OCI-LY1 (cell line): ENCODE measurements at regions not wholly inside any gene's neighbourhood (a gene's known extent, or its start where the extent isn't known, plus 50 kb on each side); places are given as distances from the start of the nearest gene placed in this dataset.

Source experiments
- H2AFZ ChIP-seq: fragments of 200-600 bp; sonication (generic), shearing (Covaris generic); 2 replicates; pipeline ENCODE4 v1.6.0; 2014; ENCODE audit warnings: antibody characterized with exemption, mild to moderate bottlenecking, low read length
- H3F3A ChIP-seq: fragments of 200-600 bp; sonication (generic), shearing (Covaris generic); 2 replicates; pipeline ENCODE4 v1.6.0; 2014; ENCODE audit warnings: mild to moderate bottlenecking, antibody characterized with exemption, low read length, moderate library complexity; ENCODE audit not compliant: insufficient read depth
- H3K27ac ChIP-seq: fragments of 200-600 bp; sonication (generic); 2 replicates; pipeline ENCODE4 v1.5.1; 2014; ENCODE audit warnings: low read length, mixed run types, mild to moderate bottlenecking, low read depth; ENCODE audit not compliant: poor library complexity, severe bottlenecking
- H3K27me3 ChIP-seq: fragments of 200-600 bp; sonication (generic); 2 replicates; pipeline ENCODE4 v1.6.0; 2014; ENCODE audit warnings: antibody characterized with exemption, mild to moderate bottlenecking, low read length, moderate library complexity; ENCODE audit not compliant: insufficient read depth
- H3K36me3 ChIP-seq: fragments of 200-600 bp; sonication (generic); 2 replicates; pipeline ENCODE4 v1.6.1; 2014; ENCODE audit warnings: mild to moderate bottlenecking, antibody characterized with exemption, low read length, moderate library complexity, mixed read lengths; ENCODE audit not compliant: insufficient read depth
- H3K4me1 ChIP-seq: fragments of 200-600 bp; sonication (generic); 2 replicates; pipeline ENCODE4 v1.5.1; 2014; ENCODE audit warnings: mild to moderate bottlenecking, low read length, moderate library complexity; ENCODE audit not compliant: insufficient read depth, severe bottlenecking
- H3K4me2 ChIP-seq: fragments of 200-600 bp; sonication (generic), shearing (Covaris generic); 2 replicates; pipeline ENCODE4 v1.6.1; 2014; ENCODE audit warnings: low read length
- H3K4me3 ChIP-seq: fragments of 200-600 bp; sonication (generic); 2 replicates; pipeline ENCODE4 v1.5.1; 2014; ENCODE audit warnings: low read length, low read depth, mild to moderate bottlenecking, mixed read lengths; ENCODE audit not compliant: poor library complexity, severe bottlenecking
- H3K79me2 ChIP-seq: fragments of 200-600 bp; shearing (Covaris generic); 2 replicates; pipeline ENCODE4 v1.6.1; 2016; ENCODE audit warnings: mixed run types, low read length, mixed read lengths; ENCODE audit not compliant: insufficient read depth
- H3K9ac ChIP-seq: fragments of 200-600 bp; sonication (generic), shearing (Covaris generic); 2 replicates; pipeline ENCODE4 v1.6.1; 2014; ENCODE audit warnings: mild to moderate bottlenecking, low read length, mixed read lengths
- H3K9me2 ChIP-seq: fragments of 200-600 bp; sonication (generic), shearing (Covaris generic); 2 replicates; pipeline ENCODE4 v1.6.1; 2014; ENCODE audit warnings: low read depth, mild to moderate bottlenecking, low read length, mixed read lengths
- H3K9me3 ChIP-seq: fragments of 200-600 bp; shearing (Covaris generic); 2 replicates; pipeline ENCODE4 v1.6.1; 2014; ENCODE audit warnings: low read length, mixed read lengths
- H4K20me1 ChIP-seq: fragments of 200-600 bp; sonication (generic), shearing (Covaris generic); 2 replicates; pipeline ENCODE4 v1.6.0; 2016; ENCODE audit warnings: mild to moderate bottlenecking, low read length; ENCODE audit not compliant: insufficient read depth
- EZH2 ChIP-seq: fragments of 200-600 bp; sonication (generic), shearing (Covaris generic); IDR thresholded peaks from 2 replicates; pipeline ENCODE4 v1.8.0; 2017; ENCODE audit warnings: borderline replicate concordance, mixed run types, mild to moderate bottlenecking, antibody characterized with exemption, low read length, moderate library complexity, mixed read lengths
- TF ChIP-seq, protein P1 (sequence below): fragments of 200-600 bp; sonication (generic), shearing (Covaris generic); IDR thresholded peaks from 2 replicates; pipeline ENCODE4 v1.5.1; 2017; ENCODE audit warnings: mild to moderate bottlenecking, antibody characterized with exemption, low read length, moderate library complexity, mixed read lengths

DNA sequence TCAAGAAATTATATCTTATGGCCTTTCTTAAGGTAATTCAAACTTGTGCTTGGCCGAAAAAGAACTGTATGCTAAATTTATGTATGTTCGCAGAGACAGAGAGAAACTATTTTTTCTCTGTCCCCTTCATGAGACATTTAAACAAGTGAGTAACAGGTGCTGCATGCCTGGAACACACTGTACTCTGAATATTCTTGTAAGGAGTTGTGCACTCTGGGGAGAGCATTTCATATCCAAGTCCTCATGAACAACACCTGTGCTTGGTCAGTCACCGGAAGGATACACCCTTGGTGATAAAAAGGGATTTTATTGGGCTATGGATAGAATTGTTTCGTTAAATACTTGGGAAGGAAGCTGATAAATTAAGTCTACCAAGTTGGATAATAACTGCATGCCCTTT lies 220.8 kb upstream of the NRIP1 start:
- H3K79me2 ChIP-seq: no peaks in the 10 kb centered on the region
- no peaks in the 10 kb centered on the region for H3K36me3 ChIP-seq
- TF ChIP-seq, protein P1, sequence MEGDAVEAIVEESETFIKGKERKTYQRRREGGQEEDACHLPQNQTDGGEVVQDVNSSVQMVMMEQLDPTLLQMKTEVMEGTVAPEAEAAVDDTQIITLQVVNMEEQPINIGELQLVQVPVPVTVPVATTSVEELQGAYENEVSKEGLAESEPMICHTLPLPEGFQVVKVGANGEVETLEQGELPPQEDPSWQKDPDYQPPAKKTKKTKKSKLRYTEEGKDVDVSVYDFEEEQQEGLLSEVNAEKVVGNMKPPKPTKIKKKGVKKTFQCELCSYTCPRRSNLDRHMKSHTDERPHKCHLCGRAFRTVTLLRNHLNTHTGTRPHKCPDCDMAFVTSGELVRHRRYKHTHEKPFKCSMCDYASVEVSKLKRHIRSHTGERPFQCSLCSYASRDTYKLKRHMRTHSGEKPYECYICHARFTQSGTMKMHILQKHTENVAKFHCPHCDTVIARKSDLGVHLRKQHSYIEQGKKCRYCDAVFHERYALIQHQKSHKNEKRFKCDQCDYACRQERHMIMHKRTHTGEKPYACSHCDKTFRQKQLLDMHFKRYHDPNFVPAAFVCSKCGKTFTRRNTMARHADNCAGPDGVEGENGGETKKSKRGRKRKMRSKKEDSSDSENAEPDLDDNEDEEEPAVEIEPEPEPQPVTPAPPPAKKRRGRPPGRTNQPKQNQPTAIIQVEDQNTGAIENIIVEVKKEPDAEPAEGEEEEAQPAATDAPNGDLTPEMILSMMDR: no peak
- no peak for TF ChIP-seq EZH2
- no peak overlapping the region for H2AFZ ChIP-seq
- H3K27ac ChIP-seq: no peak overlapping the region
- no peaks in the 10 kb centered on the region for H4K20me1 ChIP-seq
- no peaks in the 10 kb centered on the region for H3K9me3 ChIP-seq
- H3K9ac ChIP-seq: no peak overlapping the region
- no peaks in the 10 kb centered on the region for H3K4me1 ChIP-seq
- no peaks in the 10 kb centered on the region for H3K9me2 ChIP-seq
- H3F3A ChIP-seq: no peaks in the 10 kb centered on the region
- H3K27me3 ChIP-seq: no peaks in the 10 kb centered on the region
- no peak overlapping the region for H3K4me2 ChIP-seq
- no peak overlapping the region for H3K4me3 ChIP-seq

DNA sequence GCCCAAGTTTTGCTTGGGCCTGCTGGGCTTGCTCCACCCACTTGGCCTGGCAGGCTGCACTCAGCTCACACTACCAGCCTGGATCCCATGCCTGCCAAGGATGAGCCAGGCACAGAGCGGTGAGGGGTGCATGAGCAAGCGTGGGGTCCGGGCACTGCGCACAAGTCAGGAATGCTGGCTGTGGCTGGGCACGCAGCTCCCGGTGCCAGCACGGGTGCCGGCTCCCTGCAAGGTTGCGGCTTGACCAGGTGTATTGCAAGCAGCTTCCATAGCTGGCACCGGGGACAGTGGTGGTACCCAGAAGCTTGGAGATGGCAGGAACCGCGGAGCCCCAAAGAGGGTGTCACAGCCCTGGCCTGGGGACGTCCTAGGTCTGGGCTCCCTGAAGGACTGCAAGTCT lies 224.4 kb upstream of the NRIP1 start:
- H3K27me3 ChIP-seq: no peaks in the 10 kb centered on the region
- H3K4me1 ChIP-seq: no peaks in the 10 kb centered on the region
- no peak overlapping the region for H3K4me2 ChIP-seq
- no peak overlapping the region for H3K9ac ChIP-seq
- no peaks in the 10 kb centered on the region for H3K79me2 ChIP-seq
- no peaks in the 10 kb centered on the region for H3K9me3 ChIP-seq
- no peak overlapping the region for H3K27ac ChIP-seq
- H3F3A ChIP-seq: no peaks in the 10 kb centered on the region
- H4K20me1 ChIP-seq: no peaks in the 10 kb centered on the region
- no peak overlapping the region for H3K4me3 ChIP-seq
- H2AFZ ChIP-seq: no peak overlapping the region
- TF ChIP-seq, protein P1: no peak
- TF ChIP-seq EZH2: no peak
- H3K36me3 ChIP-seq: no peaks in the 10 kb centered on the region
- H3K9me2 ChIP-seq: no peaks in the 10 kb centered on the region

DNA sequence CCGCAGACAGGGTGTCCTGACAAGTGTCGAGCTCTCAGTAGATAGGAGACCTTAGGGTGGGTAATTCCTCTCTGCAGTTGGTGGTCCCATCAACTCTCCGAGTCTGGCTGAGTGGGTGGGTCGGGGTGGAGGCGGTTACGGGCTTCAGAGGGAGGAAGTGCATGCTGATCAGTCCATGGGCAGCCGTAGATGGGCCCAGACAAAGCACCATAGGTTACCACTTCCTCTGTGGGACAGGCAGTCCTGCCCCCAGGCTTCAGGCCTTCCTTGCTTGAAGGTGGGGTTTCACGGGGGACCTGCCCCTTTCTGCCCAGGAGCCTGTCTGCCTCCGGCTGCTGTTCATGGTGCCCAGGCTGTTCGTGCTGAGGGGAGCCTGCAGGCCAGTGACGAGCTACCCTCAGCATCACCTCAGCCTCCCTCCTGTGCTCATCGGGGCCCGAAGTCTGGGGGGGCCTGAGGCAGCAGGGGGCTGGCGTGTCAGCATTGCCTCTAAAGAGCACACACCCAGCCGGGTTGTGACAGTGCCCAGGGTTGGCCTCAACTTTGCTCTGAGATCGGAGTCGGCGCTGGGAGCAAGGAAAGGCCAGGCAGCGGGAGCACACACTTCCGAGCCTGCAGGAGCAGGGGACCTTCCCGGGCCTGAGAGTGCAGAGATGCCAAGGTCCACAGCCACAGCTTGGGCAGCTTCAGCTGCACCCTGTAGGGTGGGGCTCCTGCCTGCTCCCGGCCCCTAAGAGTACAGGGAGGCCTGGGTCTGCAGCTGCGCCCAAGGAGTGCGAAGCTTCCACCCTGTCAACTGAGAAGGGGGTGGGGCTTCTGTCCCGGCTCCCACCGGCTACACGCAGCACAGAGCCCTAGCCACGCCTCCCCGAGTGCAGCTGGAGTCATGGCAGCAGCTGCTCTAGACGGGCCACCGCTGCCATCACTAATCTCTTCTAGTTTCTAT lies 225.4 kb upstream of the NRIP1 start:
- H3K9ac ChIP-seq: no peak overlapping the region
- H2AFZ ChIP-seq: no peak overlapping the region
- no peak overlapping the region for H3K27ac ChIP-seq
- no peaks in the 10 kb centered on the region for H3K9me3 ChIP-seq
- no peak overlapping the region for H3K4me3 ChIP-seq
- H3K79me2 ChIP-seq: no peaks in the 10 kb centered on the region
- H3K36me3 ChIP-seq: no peaks in the 10 kb centered on the region
- no peak overlapping the region for H3K4me2 ChIP-seq
- no peak for TF ChIP-seq EZH2
- TF ChIP-seq, protein P1: no peak
- no peaks in the 10 kb centered on the region for H4K20me1 ChIP-seq
- no peaks in the 10 kb centered on the region for H3K9me2 ChIP-seq
- no peaks in the 10 kb centered on the region for H3F3A ChIP-seq
- no peaks in the 10 kb centered on the region for H3K4me1 ChIP-seq
- no peaks in the 10 kb centered on the region for H3K27me3 ChIP-seq
